ENCODE measurements at regions not wholly inside any gene's neighbourhood (a gene's known extent, or its start where the extent isn't known, plus 50 kb on each side); places are given as distances from the start of the nearest gene placed in this dataset.

DNA sequence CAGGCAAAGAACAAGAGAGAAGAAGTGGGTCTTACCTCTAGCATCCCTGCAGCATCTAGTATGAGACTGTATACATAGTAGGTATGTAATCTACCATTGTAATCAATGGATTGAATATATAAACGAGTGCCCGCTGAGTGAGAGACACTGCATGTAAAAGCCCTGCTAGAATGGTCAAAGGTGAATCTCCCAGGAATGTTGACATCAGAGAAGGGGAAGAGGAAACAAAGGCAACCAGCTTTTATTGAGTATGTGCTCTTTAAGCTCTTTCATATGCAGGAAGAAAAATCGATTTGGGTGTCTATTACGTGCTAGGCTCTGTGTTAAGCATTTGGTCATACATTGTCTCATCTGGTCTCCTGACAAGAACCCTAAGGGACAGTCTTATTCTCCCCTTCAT is 91.9 kb upstream of the KLHL13 start:
- no peak for FAIRE-seq
- DNase-seq (ENCODE audit: insufficient read length, low spot score), result no peak
- TF ChIP-seq PAX5 (IDR thresholded peaks at IDR 0.05; ENCODE audit: insufficient read depth, low read length, severe bottlenecking), result no peak
- no peak for TF ChIP-seq POLR2A (IDR thresholded peaks at IDR 0.05; ENCODE audit: low read depth, low read length)
- TF ChIP-seq SPI1 (IDR thresholded peaks at IDR 0.05; ENCODE audit: low read depth, low read length), result no peak
- no peak for TF ChIP-seq POU2F2 (IDR thresholded peaks at IDR 0.05; ENCODE audit: low read depth, low read length)
- TF ChIP-seq TAF1 (IDR thresholded peaks at IDR 0.05; ENCODE audit: low read depth, low read length), result no peak
- TF ChIP-seq POLR2AphosphoS5 (IDR thresholded peaks at IDR 0.05; ENCODE audit: low read depth, low read length), result no peak

DNA sequence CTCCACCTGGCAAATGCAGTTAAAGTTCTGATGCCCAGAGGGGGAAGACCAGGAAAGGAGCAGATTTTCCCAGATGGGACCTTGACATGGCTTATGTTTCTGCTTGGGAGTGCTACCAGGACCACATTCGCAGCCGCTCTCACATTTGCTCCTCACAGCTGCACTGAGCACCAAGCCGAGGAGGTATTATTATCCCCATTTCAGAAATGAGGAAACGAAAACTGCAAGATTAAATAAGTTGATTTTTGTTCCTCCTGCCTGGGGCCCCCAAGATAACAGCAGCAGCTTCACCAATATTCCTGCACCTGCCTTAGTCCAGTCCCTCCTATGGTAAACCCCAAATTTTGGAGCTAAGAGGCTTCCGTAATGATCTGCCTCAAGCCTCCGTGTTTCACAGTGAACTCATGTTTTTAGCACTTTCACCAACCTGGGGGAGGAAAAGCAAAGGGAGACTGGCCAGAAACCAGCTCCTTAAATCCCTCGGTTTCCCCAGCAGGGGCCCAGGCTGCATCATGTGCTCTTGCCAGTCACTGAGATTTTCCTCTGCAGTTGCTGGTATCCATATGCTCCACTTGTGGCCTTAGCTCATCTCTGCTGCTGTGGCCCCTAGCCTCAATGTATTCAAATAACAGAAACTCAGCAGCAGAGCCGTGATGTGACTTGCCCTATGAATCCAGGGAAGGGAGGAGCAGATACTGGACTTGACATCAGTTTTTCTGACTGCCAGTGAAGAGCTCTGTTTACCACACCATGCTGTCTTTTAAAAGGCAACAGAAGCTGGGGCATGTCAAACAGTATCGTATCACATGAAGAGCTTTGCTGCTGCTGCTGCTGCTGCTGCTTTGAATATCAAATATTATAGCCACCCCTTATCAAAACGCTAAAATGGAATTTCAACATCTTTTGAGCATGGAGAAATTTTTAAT is 95.5 kb upstream of the KLHL13 start:
- TF ChIP-seq POU2F2 (IDR thresholded peaks at IDR 0.05; ENCODE audit: low read depth, low read length) (no peak), SPI1 (IDR thresholded peaks at IDR 0.05; ENCODE audit: low read depth, low read length) (peak; percentile 76), PAX5 (IDR thresholded peaks at IDR 0.05; ENCODE audit: insufficient read depth, low read length, severe bottlenecking) (no peak), POLR2AphosphoS5 (IDR thresholded peaks at IDR 0.05; ENCODE audit: low read depth, low read length) (no peak), TAF1 (IDR thresholded peaks at IDR 0.05; ENCODE audit: low read depth, low read length) (no peak), POLR2A (IDR thresholded peaks at IDR 0.05; ENCODE audit: low read depth, low read length) (no peak)
- DNase-seq (ENCODE audit: insufficient read length, low spot score) (no peak), FAIRE-seq (no peak)

DNA sequence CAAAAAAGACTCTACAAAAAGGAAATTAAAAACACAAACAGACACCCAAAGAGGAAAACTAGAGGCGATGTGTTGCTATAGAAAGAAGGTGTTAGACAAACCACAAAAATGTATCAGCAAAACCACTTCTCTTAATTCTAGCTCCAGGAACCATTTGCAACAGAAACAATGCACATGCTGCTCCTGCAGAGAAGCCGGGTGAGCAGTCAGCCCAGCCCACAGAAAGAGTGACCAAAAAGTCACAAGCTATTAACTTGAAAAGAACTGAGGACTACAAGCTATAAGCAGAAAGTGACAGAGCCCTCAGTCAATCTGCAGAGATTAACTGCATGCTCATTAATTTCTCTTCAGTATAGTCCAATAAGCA is 96.2 kb upstream of the KLHL13 start:
- DNase-seq (ENCODE audit: insufficient read length, low spot score), result no peak
- FAIRE-seq, result peak; percentile 98
- TF ChIP-seq SPI1 (IDR thresholded peaks at IDR 0.05; ENCODE audit: low read depth, low read length), result peak; percentile 60
- no peak for TF ChIP-seq POLR2A (IDR thresholded peaks at IDR 0.05; ENCODE audit: low read depth, low read length)

DNA sequence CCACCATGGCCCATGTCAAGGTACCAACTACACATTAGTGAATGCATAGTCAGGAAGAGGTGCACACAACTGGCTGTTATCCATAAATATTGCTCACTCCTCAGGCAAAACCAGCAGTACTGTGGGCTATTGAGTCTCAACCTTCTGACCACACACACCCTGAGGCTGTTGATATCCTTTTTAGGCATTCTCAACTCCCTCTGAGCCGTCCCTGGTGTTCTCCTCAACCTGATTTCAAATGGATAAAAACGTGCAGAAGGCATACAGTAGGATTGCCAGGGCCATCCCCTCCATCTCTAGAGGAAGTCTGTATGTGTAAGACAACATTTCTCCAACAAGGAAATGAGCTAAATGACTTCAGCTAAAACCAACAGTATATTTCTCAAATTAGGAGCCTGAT is 98.7 kb upstream of the KLHL13 start:
- FAIRE-seq (peak; percentile 71), DNase-seq (ENCODE audit: insufficient read length, low spot score) (no peak)
- TF ChIP-seq PAX5 (IDR thresholded peaks at IDR 0.05; ENCODE audit: insufficient read depth, low read length, severe bottlenecking) (no peak), POU2F2 (IDR thresholded peaks at IDR 0.05; ENCODE audit: low read depth, low read length) (no peak), POLR2A (IDR thresholded peaks at IDR 0.05; ENCODE audit: low read depth, low read length) (no peak), SPI1 (IDR thresholded peaks at IDR 0.05; ENCODE audit: low read depth, low read length) (no peak), POLR2AphosphoS5 (IDR thresholded peaks at IDR 0.05; ENCODE audit: low read depth, low read length) (no peak), TAF1 (IDR thresholded peaks at IDR 0.05; ENCODE audit: low read depth, low read length) (no peak)

DNA sequence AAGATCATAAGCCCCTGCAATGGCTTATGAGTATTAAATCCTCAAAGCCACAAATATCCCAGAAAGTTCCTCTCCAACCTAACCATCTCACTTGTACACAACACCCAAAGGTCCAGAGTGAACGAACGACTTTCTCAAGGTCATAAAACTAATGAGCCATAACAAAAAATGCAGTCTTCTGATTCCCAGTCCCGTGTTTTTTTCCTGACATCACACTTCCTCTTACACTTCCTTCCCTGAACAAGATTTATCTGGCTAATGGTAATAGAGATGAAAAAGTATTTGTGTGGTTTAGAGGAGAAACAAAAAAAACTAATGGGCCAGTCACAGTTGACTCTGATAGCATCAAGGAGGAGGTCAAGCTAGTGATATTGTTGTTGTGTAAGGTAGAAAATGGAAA is 99.5 kb upstream of the KLHL13 start:
- FAIRE-seq (no peak), DNase-seq (ENCODE audit: insufficient read length, low spot score) (no peak)
- TF ChIP-seq POLR2A (IDR thresholded peaks at IDR 0.05; ENCODE audit: low read depth, low read length) (no peak), TAF1 (IDR thresholded peaks at IDR 0.05; ENCODE audit: low read depth, low read length) (no peak), POLR2AphosphoS5 (IDR thresholded peaks at IDR 0.05; ENCODE audit: low read depth, low read length) (no peak), SPI1 (IDR thresholded peaks at IDR 0.05; ENCODE audit: low read depth, low read length) (no peak), POU2F2 (IDR thresholded peaks at IDR 0.05; ENCODE audit: low read depth, low read length) (no peak), PAX5 (IDR thresholded peaks at IDR 0.05; ENCODE audit: insufficient read depth, low read length, severe bottlenecking) (no peak)

DNA sequence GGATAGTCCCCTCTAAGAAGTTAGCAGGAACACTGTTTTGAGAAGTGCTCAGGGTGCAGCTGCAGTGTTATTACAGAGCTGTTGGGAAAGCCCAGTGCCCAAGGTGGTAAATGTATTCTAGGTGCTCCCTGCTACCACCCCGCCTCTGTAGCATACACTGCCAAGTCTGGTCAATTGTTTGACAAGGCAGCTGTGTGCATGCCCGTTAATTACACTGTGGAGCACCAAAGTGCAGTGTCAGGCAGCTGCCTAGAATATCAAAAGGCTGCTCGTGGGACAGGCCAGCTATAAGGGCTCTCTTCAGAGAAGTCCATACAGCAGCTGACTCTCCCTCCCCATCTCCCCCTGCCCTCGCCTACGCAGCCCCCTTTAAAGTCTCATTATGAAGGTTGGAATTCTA is 99.9 kb upstream of the KLHL13 start:
- no peak for TF ChIP-seq POLR2A (IDR thresholded peaks at IDR 0.05; ENCODE audit: low read depth, low read length)
- no peak for TF ChIP-seq POU2F2 (IDR thresholded peaks at IDR 0.05; ENCODE audit: low read depth, low read length)
- TF ChIP-seq SPI1 (IDR thresholded peaks at IDR 0.05; ENCODE audit: low read depth, low read length), result no peak
- no peak for TF ChIP-seq POLR2AphosphoS5 (IDR thresholded peaks at IDR 0.05; ENCODE audit: low read depth, low read length)
- no peak for TF ChIP-seq TAF1 (IDR thresholded peaks at IDR 0.05; ENCODE audit: low read depth, low read length)
- no peak for TF ChIP-seq PAX5 (IDR thresholded peaks at IDR 0.05; ENCODE audit: insufficient read depth, low read length, severe bottlenecking)
- FAIRE-seq, result peak; percentile 20
- DNase-seq (ENCODE audit: insufficient read length, low spot score), result no peak

DNA sequence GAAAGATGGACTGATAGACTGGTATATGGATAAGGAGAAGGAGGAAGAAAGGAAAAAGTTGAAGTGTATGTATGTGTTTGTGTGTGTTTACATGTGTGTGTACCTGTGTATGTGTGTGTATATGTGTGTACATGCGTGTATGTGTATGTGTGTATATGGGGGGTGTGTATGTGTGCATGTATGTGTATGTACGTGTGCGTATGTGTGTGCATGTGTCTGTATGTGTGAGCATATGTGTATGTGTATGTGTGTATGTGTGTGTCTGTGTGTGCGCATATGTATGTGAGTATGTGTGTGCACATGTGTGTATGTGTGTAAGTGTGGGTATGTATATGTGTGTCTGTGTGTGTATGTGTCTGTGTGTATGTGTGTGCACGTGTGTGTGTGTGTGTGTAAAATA is 101.5 kb upstream of the KLHL13 start:
- TF ChIP-seq POU2F2 (IDR thresholded peaks at IDR 0.05; ENCODE audit: low read depth, low read length), result no peak
- no peak for TF ChIP-seq PAX5 (IDR thresholded peaks at IDR 0.05; ENCODE audit: insufficient read depth, low read length, severe bottlenecking)
- TF ChIP-seq POLR2A (IDR thresholded peaks at IDR 0.05; ENCODE audit: low read depth, low read length), result no peak
- TF ChIP-seq TAF1 (IDR thresholded peaks at IDR 0.05; ENCODE audit: low read depth, low read length), result no peak
- TF ChIP-seq POLR2AphosphoS5 (IDR thresholded peaks at IDR 0.05; ENCODE audit: low read depth, low read length), result no peak
- no peak for TF ChIP-seq SPI1 (IDR thresholded peaks at IDR 0.05; ENCODE audit: low read depth, low read length)
- FAIRE-seq (peak; percentile 99), DNase-seq (ENCODE audit: insufficient read length, low spot score) (no peak)

DNA sequence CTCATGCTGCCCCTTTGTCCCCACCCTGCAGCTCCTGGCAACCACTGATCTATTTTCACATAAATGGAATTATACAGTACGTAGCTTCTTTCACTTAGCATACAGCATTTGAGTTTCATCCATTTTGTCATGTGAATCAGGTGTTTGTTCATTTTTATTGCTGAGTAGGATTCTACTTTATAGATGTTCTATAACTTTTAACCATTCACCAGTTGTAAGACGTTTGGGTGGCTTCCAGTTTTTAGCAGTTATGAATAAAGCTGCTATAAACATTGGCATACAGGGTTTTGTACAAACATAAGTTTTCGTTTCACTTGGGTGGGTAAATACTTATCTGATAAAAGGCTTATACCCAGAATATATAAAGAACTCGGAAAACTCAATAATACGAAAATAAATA is 102.3 kb upstream of the KLHL13 start:
- DNase-seq (ENCODE audit: insufficient read length, low spot score) (no peak), FAIRE-seq (peak; percentile 56)
- TF ChIP-seq POLR2A (IDR thresholded peaks at IDR 0.05; ENCODE audit: low read depth, low read length), result no peak
- TF ChIP-seq POU2F2 (IDR thresholded peaks at IDR 0.05; ENCODE audit: low read depth, low read length), result no peak
- no peak for TF ChIP-seq POLR2AphosphoS5 (IDR thresholded peaks at IDR 0.05; ENCODE audit: low read depth, low read length)
- no peak for TF ChIP-seq TAF1 (IDR thresholded peaks at IDR 0.05; ENCODE audit: low read depth, low read length)
- no peak for TF ChIP-seq PAX5 (IDR thresholded peaks at IDR 0.05; ENCODE audit: insufficient read depth, low read length, severe bottlenecking)
- TF ChIP-seq SPI1 (IDR thresholded peaks at IDR 0.05; ENCODE audit: low read depth, low read length), result no peak

DNA sequence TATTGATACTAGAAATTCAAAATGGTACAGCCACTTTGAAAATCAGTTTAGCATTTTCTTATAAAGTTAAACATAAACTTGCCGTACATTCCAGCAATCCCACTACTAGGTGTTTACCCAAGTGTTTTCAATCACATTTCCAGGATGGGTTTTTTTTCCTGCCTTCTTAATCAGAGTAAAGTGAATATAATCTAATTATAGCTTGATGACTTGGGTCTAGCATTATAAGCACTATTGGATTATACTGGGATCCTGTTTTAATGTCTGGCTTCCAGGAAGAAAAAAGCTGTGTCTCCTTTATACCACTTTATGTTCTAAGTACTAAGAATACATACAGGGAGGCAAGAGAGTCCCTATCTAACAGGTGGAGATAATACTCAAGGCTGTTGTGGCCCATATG is 103.3 kb upstream of the KLHL13 start:
- FAIRE-seq, result no peak
- no peak for TF ChIP-seq PAX5 (IDR thresholded peaks at IDR 0.05; ENCODE audit: insufficient read depth, low read length, severe bottlenecking)
- no peak for TF ChIP-seq POLR2AphosphoS5 (IDR thresholded peaks at IDR 0.05; ENCODE audit: low read depth, low read length)
- no peak for TF ChIP-seq POU2F2 (IDR thresholded peaks at IDR 0.05; ENCODE audit: low read depth, low read length)
- TF ChIP-seq TAF1 (IDR thresholded peaks at IDR 0.05; ENCODE audit: low read depth, low read length), result no peak
- TF ChIP-seq POLR2A (IDR thresholded peaks at IDR 0.05; ENCODE audit: low read depth, low read length), result no peak
- TF ChIP-seq SPI1 (IDR thresholded peaks at IDR 0.05; ENCODE audit: low read depth, low read length), result no peak
- no peak for DNase-seq (ENCODE audit: insufficient read length, low spot score)
